Activated naive CD4-positive, alpha-beta T cell treated with anti-CD3 and anti-CD28 coated beads, Interleukin-2, amount 50 U/mL, for 72 hours (primary cell): ENCODE measurements at regions not wholly inside any gene's neighbourhood (a gene's known extent, or its start where the extent isn't known, plus 50 kb on each side); places are given as distances from the start of the nearest gene placed in this dataset.

Experiments used
- ATAC-seq, 2 donors: fragments of 150-1000 bp; cut with Tn5 transposase; 2 replicates each; pipeline ENCODE4 v1.10.0; 2021; ENCODE audit warnings: mild to moderate bottlenecking in 2 of 2, moderate library complexity in 2 of 2
- DNase-seq, 2 donors: peaks; one replicate each; pipeline ENCODE4 v3.0.0; 2021 to 2022; ENCODE audit warnings: low spot score in 2 of 2
- H3K27ac Mint-ChIP-seq, 2 donors: one replicate each; pipeline ENCODE4 v1.8.0; 2022; ENCODE audit warnings: mild to moderate bottlenecking in 2 of 2, mixed read lengths in 2 of 2
- H3K36me3 Mint-ChIP-seq, 2 donors: one replicate each; pipeline ENCODE4 v1.8.0; 2022; ENCODE audit warnings: mixed read lengths in 2 of 2
- H3K9me3 Mint-ChIP-seq, 2 donors: one replicate each; pipeline ENCODE4 v1.8.0; 2022; ENCODE audit warnings: mixed read lengths in 2 of 2

GRCh38 chr5:33282157-33282556, 158.6 kb upstream of the TARS1 start:
- ATAC-seq = no peak
- DNase-seq = no peak
- Mint-ChIP-seq H3K9me3 (peaks cover 0 to 5% of the 10 kb centered on the region in 2 donors), H3K27ac (no peak overlapping the region), H3K36me3 (no peaks in the 10 kb centered on the region)

- DNase-seq = no peak
- peaks cover 0 to 5% of the 10 kb centered on the region in 2 donors for H3K9me3 Mint-ChIP-seq
Measured at GRCh38 chr5:33282696-33283095, 158.1 kb upstream of the TARS1 start.

GRCh38 chr5:33283243-33283642, 157.5 kb upstream of the TARS1 start:
- ATAC-seq (no peak), DNase-seq (no peak)
- Mint-ChIP-seq H3K27ac (no peak overlapping the region), H3K36me3 (no peaks in the 10 kb centered on the region), H3K9me3 (peaks cover 0 to 5% of the 10 kb centered on the region in 2 donors)

More at GRCh38 chr5:33282696-33283095, 158.1 kb upstream of the TARS1 start:
- Mint-ChIP-seq H3K36me3 (no peaks in the 10 kb centered on the region), H3K27ac (no peak overlapping the region)
- ATAC-seq = no peak

GRCh38 chr5:33284681-33285080, 156.1 kb upstream of the TARS1 start:
- ATAC-seq = no peak
- no peak for DNase-seq
- H3K27ac Mint-ChIP-seq = no peak overlapping the region
- no peaks in the 10 kb centered on the region for H3K36me3 Mint-ChIP-seq
- peaks cover 0 to 5% of the 10 kb centered on the region in 2 donors for H3K9me3 Mint-ChIP-seq

GRCh38 chr5:33287242-33287641, 153.5 kb upstream of the TARS1 start:
- Mint-ChIP-seq H3K36me3 (peaks cover 0 to 5% of the 10 kb centered on the region in 2 donors), H3K27ac (no peak overlapping the region), H3K9me3 (peaks cover 6 to 10% of the 10 kb centered on the region in 2 donors)
- no peak for DNase-seq
- no peak for ATAC-seq

GRCh38 chr5:33291216-33292000, 149.4 kb upstream of the TARS1 start:
- no peak for ATAC-seq
- DNase-seq = no peak
- H3K9me3 Mint-ChIP-seq = peaks cover 5 to 6% of the 10 kb centered on the region in 2 donors
- H3K36me3 Mint-ChIP-seq = peaks cover 0 to 5% of the 10 kb centered on the region in 2 donors
- H3K27ac Mint-ChIP-seq = no peak overlapping the region

- H3K27ac Mint-ChIP-seq = no peak overlapping the region
- no peak for DNase-seq
Measured at GRCh38 chr5:33297760-33298216, 143.0 kb upstream of the TARS1 start.

GRCh38 chr5:33299621-33300208, 141.1 kb upstream of the TARS1 start:
- no peak for ATAC-seq
- Mint-ChIP-seq H3K36me3 (no peaks in the 10 kb centered on the region), H3K9me3 (peaks cover 0 to 3% of the 10 kb centered on the region in 2 donors), H3K27ac (no peak overlapping the region)
- DNase-seq = no peak

More at GRCh38 chr5:33297760-33298216, 143.0 kb upstream of the TARS1 start:
- no peaks in the 10 kb centered on the region for H3K36me3 Mint-ChIP-seq
- no peak for ATAC-seq
- peaks cover 0 to 3% of the 10 kb centered on the region in 2 donors for H3K9me3 Mint-ChIP-seq

- Mint-ChIP-seq H3K27ac (no peak overlapping the region), H3K36me3 (no peaks in the 10 kb centered on the region), H3K9me3 (peaks cover 0 to 3% of the 10 kb centered on the region in 2 donors)
- DNase-seq (peak in 1 of 2 donors; percentile 13), ATAC-seq (peak; percentile 74 to 93)
Measured at GRCh38 chr5:33300209-33300742, 140.5 kb upstream of the TARS1 start.

- ATAC-seq (no peak), DNase-seq (no peak)
- H3K27ac Mint-ChIP-seq = no peak overlapping the region
- H3K36me3 Mint-ChIP-seq = no peaks in the 10 kb centered on the region
- peaks cover 0 to 5% of the 10 kb centered on the region in 2 donors for H3K9me3 Mint-ChIP-seq
Measured at GRCh38 chr5:33303579-33304095, 137.1 kb upstream of the TARS1 start.

- Mint-ChIP-seq H3K36me3 (no peaks in the 10 kb centered on the region), H3K9me3 (peaks cover 0 to 5% of the 10 kb centered on the region in 2 donors), H3K27ac (no peak overlapping the region)
- ATAC-seq (no peak), DNase-seq (no peak)
Measured at GRCh38 chr5:33304601-33305000, 136.2 kb upstream of the TARS1 start.

GRCh38 chr5:33305572-33305971, 135.2 kb upstream of the TARS1 start:
- H3K27ac Mint-ChIP-seq = no peak overlapping the region
- ATAC-seq = no peak
- no peak for DNase-seq
- H3K36me3 Mint-ChIP-seq = no peaks in the 10 kb centered on the region
- H3K9me3 Mint-ChIP-seq = peaks cover 0 to 5% of the 10 kb centered on the region in 2 donors

GRCh38 chr5:33306758-33307157, 134.0 kb upstream of the TARS1 start:
- peaks cover 6% of the 10 kb centered on the region in 2 donors for H3K9me3 Mint-ChIP-seq
- H3K36me3 Mint-ChIP-seq = peaks cover 0 to 9% of the 10 kb centered on the region in 2 donors
- ATAC-seq = no peak
- no peak overlapping the region for H3K27ac Mint-ChIP-seq
- DNase-seq = no peak

- H3K36me3 Mint-ChIP-seq = peaks cover 0 to 9% of the 10 kb centered on the region in 2 donors
Measured at GRCh38 chr5:33308586-33308985, 132.2 kb upstream of the TARS1 start.

GRCh38 chr5:33309068-33309467, 131.7 kb upstream of the TARS1 start:
- Mint-ChIP-seq H3K36me3 (peaks cover 0 to 9% of the 10 kb centered on the region in 2 donors), H3K9me3 (peaks cover 6 to 8% of the 10 kb centered on the region in 2 donors), H3K27ac (no peak overlapping the region)
- ATAC-seq (no peak), DNase-seq (no peak)

More at GRCh38 chr5:33308586-33308985, 132.2 kb upstream of the TARS1 start:
- ATAC-seq (no peak), DNase-seq (no peak)
- Mint-ChIP-seq H3K27ac (no peak overlapping the region), H3K9me3 (peaks cover 6 to 8% of the 10 kb centered on the region in 2 donors)

- Mint-ChIP-seq H3K9me3 (peaks cover 6 to 8% of the 10 kb centered on the region in 2 donors), H3K36me3 (peaks cover 0 to 9% of the 10 kb centered on the region in 2 donors), H3K27ac (no peak overlapping the region)
- DNase-seq (no peak), ATAC-seq (no peak)
Measured at GRCh38 chr5:33309536-33310345, 131.0 kb upstream of the TARS1 start.
